Smooth muscle cell of the brain vasculature (primary cell): ENCODE measurements at regions not wholly inside any gene's neighbourhood (a gene's known extent, or its start where the extent isn't known, plus 50 kb on each side); places are given as distances from the start of the nearest gene placed in this dataset.

Experiments used
- DNase-seq: peaks from one replicate; pipeline ENCODE4 v3.0.0-alpha.2; 2012; ENCODE audit warnings: low read depth, low spot score

DNA sequence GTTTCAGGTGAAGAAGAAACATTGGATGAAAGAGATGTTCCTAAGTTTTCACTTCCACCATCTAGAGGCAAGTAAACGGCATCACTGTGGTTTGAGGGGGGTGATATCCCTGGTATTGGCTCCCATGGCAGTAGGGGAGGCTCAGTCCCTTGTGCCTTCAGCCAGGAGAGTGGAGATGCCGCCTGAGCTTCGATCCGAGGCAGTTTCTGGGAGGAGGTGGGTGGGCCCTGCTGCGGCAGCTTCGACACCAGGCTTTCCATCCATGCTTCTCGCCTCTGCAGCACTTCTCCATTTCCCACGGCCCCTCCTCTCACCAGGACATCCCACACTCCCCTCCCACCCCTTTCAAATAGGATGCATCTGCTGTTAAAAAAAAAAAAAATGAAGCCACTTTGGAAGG, 258.3 kb downstream of the GADD45G start:
- DNase-seq, result no peak

GRCh38 chr9:89863837-89864236, 259.0 kb downstream of the GADD45G start:
- no peak for DNase-seq

DNA sequence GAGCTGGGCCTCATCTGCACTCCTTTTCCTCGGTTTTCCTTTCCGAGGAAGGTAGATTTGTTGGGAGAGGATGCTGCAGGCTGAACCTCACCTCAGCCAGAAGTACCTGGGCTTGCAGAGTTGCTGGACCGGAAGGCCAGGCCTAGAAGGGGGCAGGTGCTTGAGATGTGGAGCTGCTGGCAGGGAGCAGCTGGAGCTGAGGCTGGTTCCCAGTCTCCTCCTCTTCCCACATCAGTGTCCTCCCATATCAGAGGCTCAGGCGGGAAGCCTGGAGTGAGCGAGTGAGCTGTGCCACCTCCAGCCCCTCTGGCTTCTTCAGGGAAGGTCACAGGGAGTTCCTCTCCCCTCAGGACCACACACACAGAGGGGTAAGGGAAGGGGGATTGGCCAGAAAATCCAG, 259.4 kb downstream of the GADD45G start:
- DNase-seq, result no peak

- no peak for DNase-seq
Observed at GRCh38 chr9:89864731-89865130, 259.9 kb downstream of the GADD45G start.

GRCh38 chr9:89865357-89865756, 260.5 kb downstream of the GADD45G start:
- no peak for DNase-seq

DNA sequence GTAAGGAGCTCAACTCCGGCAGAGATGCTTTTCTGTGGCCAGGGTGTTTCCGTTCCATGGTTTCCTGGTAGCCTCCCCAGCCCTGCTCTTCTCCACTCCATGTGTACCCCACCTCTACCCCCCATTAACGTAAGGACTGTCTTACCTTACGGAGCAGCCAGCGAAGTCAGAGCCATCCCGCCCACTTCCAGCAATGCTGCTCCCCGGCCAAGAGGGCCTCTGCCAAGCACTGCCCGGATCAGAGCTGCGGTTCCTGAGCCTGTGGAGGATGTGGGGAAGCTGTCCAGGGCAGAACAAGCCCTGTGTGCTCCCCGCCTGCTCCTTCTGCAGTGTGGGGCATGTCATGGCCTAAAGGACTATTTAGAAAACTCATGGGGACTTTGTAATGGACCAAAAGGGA, 261.2 kb downstream of the GADD45G start:
- no peak for DNase-seq

- no peak for DNase-seq
Observed at GRCh38 chr9:89866701-89867100, 261.9 kb downstream of the GADD45G start.

DNA sequence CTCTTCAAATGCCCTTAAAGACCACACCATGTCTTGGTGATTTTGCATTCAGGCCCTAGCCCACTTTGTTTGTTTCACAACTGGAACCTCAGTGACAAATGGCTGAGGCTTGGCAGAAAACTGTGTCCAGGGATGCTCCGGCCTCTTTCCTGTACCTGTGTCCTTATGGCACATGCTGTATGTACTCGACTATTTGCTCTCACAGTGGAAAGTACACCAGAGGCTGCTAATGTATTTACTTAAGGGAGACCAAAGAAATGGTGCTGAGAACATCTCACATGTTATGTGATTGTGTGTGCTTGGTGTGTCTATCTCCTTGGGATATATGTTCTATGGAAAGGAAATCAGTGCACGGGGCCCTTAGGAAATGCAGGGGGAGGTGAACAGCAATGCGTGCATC, 263.3 kb downstream of the GADD45G start:
- no peak for DNase-seq

- no peak for DNase-seq
Observed at GRCh38 chr9:89869793-89870580, 265.2 kb downstream of the GADD45G start.

- no peak for DNase-seq
Observed at GRCh38 chr9:89871871-89872331, 267.1 kb downstream of the GADD45G start.

- no peak for DNase-seq
Observed at GRCh38 chr9:89872426-89872912, 267.7 kb downstream of the GADD45G start.

GRCh38 chr9:89872913-89873707, 268.3 kb downstream of the GADD45G start:
- DNase-seq, result no peak

DNA sequence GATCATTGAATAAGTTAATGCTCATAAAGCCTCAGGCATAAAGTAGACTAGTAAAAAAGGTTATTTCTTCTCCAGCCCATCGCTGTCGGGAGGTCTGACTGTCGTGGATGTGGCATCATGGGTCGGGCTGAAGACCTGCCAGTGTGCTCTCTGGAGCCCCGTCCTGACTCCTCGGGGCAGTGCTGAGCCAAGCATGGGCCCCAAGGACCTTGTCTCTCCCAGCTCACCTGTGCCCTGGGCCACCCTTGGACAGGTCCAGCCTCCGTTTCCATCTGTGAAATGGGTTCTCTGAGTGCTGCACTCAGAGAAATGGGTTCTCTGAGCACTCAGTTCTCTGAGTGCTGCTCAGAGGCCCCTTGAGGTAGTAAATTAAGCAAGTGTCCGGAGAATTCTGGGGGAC, 269.0 kb downstream of the GADD45G start:
- DNase-seq, result no peak

GRCh38 chr9:89874351-89875321, 269.8 kb downstream of the GADD45G start:
- no peak for DNase-seq

- DNase-seq, result no peak
Observed at GRCh38 chr9:89877051-89878002, 272.5 kb downstream of the GADD45G start.

DNA sequence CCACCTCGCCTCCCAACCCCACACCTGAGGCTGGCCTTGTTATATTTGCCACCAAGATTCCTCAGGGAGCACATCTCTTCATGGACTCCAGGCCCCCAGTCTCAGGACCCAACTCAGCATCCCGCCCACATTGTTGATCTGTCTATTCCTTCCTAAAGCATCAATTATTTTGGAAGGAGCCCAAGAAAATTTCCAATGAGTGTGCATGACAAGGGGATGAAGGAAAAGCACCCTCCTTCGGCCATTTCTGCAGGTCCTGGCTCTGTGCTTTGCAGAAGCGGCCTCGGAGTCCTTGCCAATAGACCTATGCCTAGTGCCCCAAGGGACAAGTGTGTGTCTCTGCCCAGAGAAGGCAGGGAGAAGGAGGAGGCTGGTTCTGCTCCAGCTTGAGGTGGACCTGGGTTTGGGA, 273.2 kb downstream of the GADD45G start:
- DNase-seq, result no peak

DNA sequence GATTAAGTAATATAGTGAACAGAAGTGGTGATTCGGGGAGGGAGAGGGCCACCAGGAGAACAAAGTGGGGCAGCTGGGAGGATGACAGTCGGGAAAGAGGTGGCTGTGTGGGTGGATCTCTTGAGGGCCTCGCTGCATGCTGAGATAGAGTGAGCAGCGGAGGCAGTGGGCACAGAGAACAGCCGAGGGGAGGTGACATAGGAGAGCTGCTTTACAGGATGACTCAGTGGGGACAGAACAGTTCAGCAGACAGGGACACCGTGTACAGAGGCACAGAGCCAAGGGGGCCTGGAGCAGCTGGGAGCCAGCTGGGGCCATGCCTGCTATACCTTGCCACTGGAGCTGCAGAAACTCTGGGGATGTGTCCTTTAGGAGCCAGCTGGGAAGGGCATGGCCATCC, 273.9 kb downstream of the GADD45G start:
- DNase-seq, result no peak

GRCh38 chr9:89879276-89879675, 274.5 kb downstream of the GADD45G start:
- DNase-seq, result no peak

DNA sequence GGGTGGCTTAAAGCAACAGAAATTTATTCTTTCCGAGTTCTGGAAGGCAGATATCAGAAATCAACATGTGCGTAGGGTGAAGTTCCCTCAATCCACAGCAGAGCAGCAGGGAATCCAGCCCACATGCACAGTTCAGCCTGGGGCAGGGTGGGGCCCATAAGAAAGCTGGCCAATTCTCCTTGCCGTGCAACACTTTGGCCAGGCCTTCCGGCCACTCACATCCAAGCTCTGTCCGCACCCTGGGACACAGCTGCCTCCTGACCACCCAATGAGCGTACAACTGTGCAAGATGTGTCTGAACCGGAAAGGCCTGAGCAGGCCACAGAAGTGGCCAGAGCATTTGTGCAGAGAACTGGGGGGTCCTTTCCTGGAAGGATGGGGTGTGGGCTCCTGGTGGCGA, 274.9 kb downstream of the GADD45G start:
- no peak for DNase-seq

- no peak for DNase-seq
Observed at GRCh38 chr9:89880161-89880560, 275.3 kb downstream of the GADD45G start.
